ENCODE measurements at regions not wholly inside any gene's neighbourhood (a gene's known extent, or its start where the extent isn't known, plus 50 kb on each side); places are given as distances from the start of the nearest gene placed in this dataset.

GRCh38 chr12:75816897-75817296, 214.7 kb downstream of the PHLDA1 start:
- no peak overlapping the region for H3K9ac ChIP-seq (ENCODE audit: low read depth, low read length, poor library complexity, severe bottlenecking)
- TF ChIP-seq EZH2phosphoT487 (IDR thresholded peaks at IDR 0.05; ENCODE audit: borderline replicate concordance): no peak
- TF ChIP-seq CTCF (conservative IDR thresholded peaks at IDR 0.05; ENCODE audit: low read length): peak; percentile 53
- peaks cover 25% of the 10 kb centered on the region for H3K4me1 ChIP-seq (ENCODE audit: insufficient read depth, low read length, poor library complexity, severe bottlenecking)
- no peak overlapping the region for H3K4me2 ChIP-seq (ENCODE audit: low read depth, low read length, poor library complexity, severe bottlenecking)
- no peaks in the 10 kb centered on the region for H3K9me2 ChIP-seq (replicated peaks; ENCODE audit: low read depth, low read length)
- H3K4me3 ChIP-seq (ENCODE audit: low read length, poor library complexity, severe bottlenecking): no peak overlapping the region
- H2AFZ ChIP-seq (ENCODE audit: low read length): no peak overlapping the region
- no peaks in the 10 kb centered on the region for H3K9me3 ChIP-seq (ENCODE audit: insufficient read depth, low read depth, low read length)
- peaks cover 21% of the 10 kb centered on the region for H3K27me3 ChIP-seq (ENCODE audit: insufficient read depth, low read length, poor library complexity, severe bottlenecking)
- H3F3A ChIP-seq (ENCODE audit: low read depth): no peaks in the 10 kb centered on the region
- no peaks in the 10 kb centered on the region for H3K79me2 ChIP-seq (ENCODE audit: insufficient read depth, low read length)
- H4K20me1 ChIP-seq (ENCODE audit: insufficient read depth, low read length, poor library complexity, severe bottlenecking): no peaks in the 10 kb centered on the region
- H3K36me3 ChIP-seq (ENCODE audit: insufficient read depth, low read length): no peaks in the 10 kb centered on the region

- H3K4me3 ChIP-seq (ENCODE audit: low read length, poor library complexity, severe bottlenecking): peak overlapping the region; percentile 54
- no peaks in the 10 kb centered on the region for H3K36me3 ChIP-seq (ENCODE audit: insufficient read depth, low read length)
- no peak overlapping the region for H2AFZ ChIP-seq (ENCODE audit: low read length)
- no peaks in the 10 kb centered on the region for H3K9me3 ChIP-seq (ENCODE audit: insufficient read depth, low read depth, low read length)
- H4K20me1 ChIP-seq (ENCODE audit: insufficient read depth, low read length, poor library complexity, severe bottlenecking): no peaks in the 10 kb centered on the region
- TF ChIP-seq CTCF (conservative IDR thresholded peaks at IDR 0.05; ENCODE audit: low read length) (no peak), EZH2phosphoT487 (IDR thresholded peaks at IDR 0.05; ENCODE audit: borderline replicate concordance) (no peak)
- H3K4me2 ChIP-seq (ENCODE audit: low read depth, low read length, poor library complexity, severe bottlenecking): peak overlapping the region; percentile 84
- H3K4me1 ChIP-seq (ENCODE audit: insufficient read depth, low read length, poor library complexity, severe bottlenecking): peaks cover 25% of the 10 kb centered on the region
- no peaks in the 10 kb centered on the region for H3K9me2 ChIP-seq (replicated peaks; ENCODE audit: low read depth, low read length)
- no peak overlapping the region for H3K9ac ChIP-seq (ENCODE audit: low read depth, low read length, poor library complexity, severe bottlenecking)
- H3F3A ChIP-seq (ENCODE audit: low read depth): no peaks in the 10 kb centered on the region
- H3K27me3 ChIP-seq (ENCODE audit: insufficient read depth, low read length, poor library complexity, severe bottlenecking): peaks cover 9% of the 10 kb centered on the region
- no peaks in the 10 kb centered on the region for H3K79me2 ChIP-seq (ENCODE audit: insufficient read depth, low read length)
Observed at GRCh38 chr12:75815756-75816155, 215.8 kb downstream of the PHLDA1 start.

- peaks cover 3% of the 10 kb centered on the region for H3K27me3 ChIP-seq (ENCODE audit: insufficient read depth, low read length, poor library complexity, severe bottlenecking)
- H3K36me3 ChIP-seq (ENCODE audit: insufficient read depth, low read length): no peaks in the 10 kb centered on the region
- H3K4me1 ChIP-seq (ENCODE audit: insufficient read depth, low read length, poor library complexity, severe bottlenecking): peaks cover 25% of the 10 kb centered on the region
- H3K4me2 ChIP-seq (ENCODE audit: low read depth, low read length, poor library complexity, severe bottlenecking): peak overlapping the region; percentile 84
- H2AFZ ChIP-seq (ENCODE audit: low read length): peak overlapping the region; percentile 58
- no peaks in the 10 kb centered on the region for H3K79me2 ChIP-seq (ENCODE audit: insufficient read depth, low read length)
- TF ChIP-seq CTCF (conservative IDR thresholded peaks at IDR 0.05; ENCODE audit: low read length) (no peak), EZH2phosphoT487 (IDR thresholded peaks at IDR 0.05; ENCODE audit: borderline replicate concordance) (no peak)
- no peaks in the 10 kb centered on the region for H4K20me1 ChIP-seq (ENCODE audit: insufficient read depth, low read length, poor library complexity, severe bottlenecking)
- H3K4me3 ChIP-seq (ENCODE audit: low read length, poor library complexity, severe bottlenecking): peak overlapping the region; percentile 54
- peak overlapping the region; percentile 42 for H3K9ac ChIP-seq (ENCODE audit: low read depth, low read length, poor library complexity, severe bottlenecking)
- no peaks in the 10 kb centered on the region for H3K9me2 ChIP-seq (replicated peaks; ENCODE audit: low read depth, low read length)
- H3F3A ChIP-seq (ENCODE audit: low read depth): no peaks in the 10 kb centered on the region
- H3K9me3 ChIP-seq (ENCODE audit: insufficient read depth, low read depth, low read length): no peaks in the 10 kb centered on the region
Observed at GRCh38 chr12:75814851-75815754, 216.5 kb downstream of the PHLDA1 start.

Measured in Loucy (cell line).